Left hindlimb (tissue), 1 donor: ENCODE measurements at regions not wholly inside any gene's neighbourhood (a gene's known extent, or its start where the extent isn't known, plus 50 kb on each side); places are given as distances from the start of the nearest gene placed in this dataset.

Experiments
- DNase-seq: peaks from one replicate; pipeline ENCODE4 v3.0.0-alpha.2; 2018

GRCh38 chr1:239322369-239322768 lies 64.0 kb upstream of the CHRM3 start:
- DNase-seq = no peak

- no peak for DNase-seq
These were observed 64.5 kb upstream of the CHRM3 start for GRCh38 chr1:239321877-239322276.

GRCh38 chr1:239317948-239318347 lies 68.4 kb upstream of the CHRM3 start:
- no peak for DNase-seq

GRCh38 chr1:239315631-239316217 lies 70.6 kb upstream of the CHRM3 start:
- DNase-seq = no peak

GRCh38 chr1:239311331-239311730 lies 75.0 kb upstream of the CHRM3 start:
- no peak for DNase-seq

GRCh38 chr1:239308701-239309333 lies 77.6 kb upstream of the CHRM3 start:
- no peak for DNase-seq

- no peak for DNase-seq
These were observed 78.5 kb upstream of the CHRM3 start for GRCh38 chr1:239307886-239308285.

GRCh38 chr1:239306426-239306825 lies 79.9 kb upstream of the CHRM3 start:
- DNase-seq = no peak

GRCh38 chr1:239303289-239303688 lies 83.1 kb upstream of the CHRM3 start:
- no peak for DNase-seq

- DNase-seq = no peak
These were observed 83.7 kb upstream of the CHRM3 start for GRCh38 chr1:239302696-239303095.

GRCh38 chr1:239301251-239301650 lies 85.1 kb upstream of the CHRM3 start:
- DNase-seq = no peak

GRCh38 chr1:239297910-239298309 lies 88.5 kb upstream of the CHRM3 start:
- no peak for DNase-seq

GRCh38 chr1:239293350-239294110 lies 92.8 kb upstream of the CHRM3 start:
- DNase-seq = no peak

- no peak for DNase-seq
These were observed 97.4 kb upstream of the CHRM3 start for GRCh38 chr1:239288820-239289554.

GRCh38 chr1:239287296-239287695 lies 99.1 kb upstream of the CHRM3 start:
- no peak for DNase-seq

GRCh38 chr1:239283216-239283615 lies 103.2 kb upstream of the CHRM3 start:
- DNase-seq = no peak

- no peak for DNase-seq
These were observed 104.0 kb upstream of the CHRM3 start for GRCh38 chr1:239282411-239282810.

- no peak for DNase-seq
These were observed 110.3 kb upstream of the CHRM3 start for GRCh38 chr1:239276051-239276450.

GRCh38 chr1:239274242-239274830 lies 112.0 kb upstream of the CHRM3 start:
- no peak for DNase-seq

- DNase-seq = no peak
These were observed 115.9 kb upstream of the CHRM3 start for GRCh38 chr1:239270509-239270908.

GRCh38 chr1:239269706-239270105 lies 116.7 kb upstream of the CHRM3 start:
- DNase-seq = no peak

GRCh38 chr1:239268941-239269340 lies 117.4 kb upstream of the CHRM3 start:
- no peak for DNase-seq

- DNase-seq = no peak
These were observed 118.4 kb upstream of the CHRM3 start for GRCh38 chr1:239268007-239268406.
